ENCODE measurements at regions not wholly inside any gene's neighbourhood (a gene's known extent, or its start where the extent isn't known, plus 50 kb on each side); places are given as distances from the start of the nearest gene placed in this dataset.

DNA sequence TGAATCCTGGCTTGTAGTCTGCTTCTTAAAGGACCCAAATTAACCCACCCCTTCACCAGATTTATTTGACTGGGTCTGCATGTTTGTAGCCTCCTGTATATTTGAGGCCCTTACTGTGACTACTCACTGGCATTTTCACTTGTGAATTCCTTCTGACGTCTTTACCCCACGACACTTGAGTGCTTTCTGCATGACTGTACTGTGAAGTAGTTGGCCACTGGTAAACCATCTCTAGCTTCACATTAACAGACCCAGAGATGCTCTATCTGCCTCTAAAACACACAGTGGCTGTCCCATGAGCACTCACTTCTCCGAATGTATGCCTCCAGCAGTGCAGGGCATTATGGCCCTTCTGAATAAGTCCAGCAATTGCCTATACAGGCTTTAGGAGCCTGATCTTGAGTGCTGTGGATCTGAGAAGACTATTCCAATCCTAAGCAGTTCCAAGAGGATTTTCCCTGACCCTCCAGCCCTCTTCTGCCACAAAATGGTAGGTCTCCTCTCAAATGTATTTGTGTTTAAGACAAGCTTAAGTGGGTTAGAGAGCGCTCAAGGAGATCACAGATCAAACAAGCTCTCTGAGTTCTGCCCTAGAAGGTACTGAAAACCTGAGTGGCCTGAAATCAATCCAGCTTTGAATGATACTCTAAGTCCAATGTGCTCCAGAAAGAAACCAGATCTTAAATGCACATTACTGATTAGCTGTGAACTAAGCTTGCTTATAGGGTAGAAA is 534.7 kb downstream of the RPS29 start:
- Histone ChIP-seq H3K9me3 (ENCODE audit: low read length) (no peaks in the 10 kb centered on the region), H4K20me1 (ENCODE audit: low read length) (no peaks in the 10 kb centered on the region), H3K4me2 (ENCODE audit: low read length) (no peak overlapping the region), H3K9me2 (replicated peaks; ENCODE audit: low read length) (no peaks in the 10 kb centered on the region), H3K4me1 (ENCODE audit: insufficient read depth, low read length) (no peaks in the 10 kb centered on the region), H3K27me3 (ENCODE audit: low read length) (peaks cover 20% of the 10 kb centered on the region), H3K27ac (ENCODE audit: low read length) (no peak overlapping the region), H3K36me3 (ENCODE audit: low read depth, low read length) (no peaks in the 10 kb centered on the region), H3K4me3 (ENCODE audit: low read length) (no peak overlapping the region), H2AFZ (ENCODE audit: low read length) (no peak overlapping the region), H3F3A (ENCODE audit: low read length, unreplicated experiment) (no peaks in the 10 kb centered on the region), H3K9ac (ENCODE audit: low read length) (no peak overlapping the region), H3K79me2 (ENCODE audit: low read length) (no peaks in the 10 kb centered on the region)
- intact Hi-C loops (cut with micrococcal nuclease): no loop called here
- BruUV-seq (replicated peaks): no TSS peak
- POLR2A ChIA-PET (ENCODE audit: unreplicated experiment): no interaction called here
- TF ChIP-seq EZH2 (IDR thresholded peaks at IDR 0.05; ENCODE audit: low read length, unreplicated experiment) (no peak), EZH2phosphoT487 (IDR thresholded peaks at IDR 0.05; ENCODE audit: borderline replicate concordance, low read length) (no peak)
- TF ChIP-seq, protein P1, sequence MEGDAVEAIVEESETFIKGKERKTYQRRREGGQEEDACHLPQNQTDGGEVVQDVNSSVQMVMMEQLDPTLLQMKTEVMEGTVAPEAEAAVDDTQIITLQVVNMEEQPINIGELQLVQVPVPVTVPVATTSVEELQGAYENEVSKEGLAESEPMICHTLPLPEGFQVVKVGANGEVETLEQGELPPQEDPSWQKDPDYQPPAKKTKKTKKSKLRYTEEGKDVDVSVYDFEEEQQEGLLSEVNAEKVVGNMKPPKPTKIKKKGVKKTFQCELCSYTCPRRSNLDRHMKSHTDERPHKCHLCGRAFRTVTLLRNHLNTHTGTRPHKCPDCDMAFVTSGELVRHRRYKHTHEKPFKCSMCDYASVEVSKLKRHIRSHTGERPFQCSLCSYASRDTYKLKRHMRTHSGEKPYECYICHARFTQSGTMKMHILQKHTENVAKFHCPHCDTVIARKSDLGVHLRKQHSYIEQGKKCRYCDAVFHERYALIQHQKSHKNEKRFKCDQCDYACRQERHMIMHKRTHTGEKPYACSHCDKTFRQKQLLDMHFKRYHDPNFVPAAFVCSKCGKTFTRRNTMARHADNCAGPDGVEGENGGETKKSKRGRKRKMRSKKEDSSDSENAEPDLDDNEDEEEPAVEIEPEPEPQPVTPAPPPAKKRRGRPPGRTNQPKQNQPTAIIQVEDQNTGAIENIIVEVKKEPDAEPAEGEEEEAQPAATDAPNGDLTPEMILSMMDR (conservative IDR thresholded peaks at IDR 0.05; ENCODE audit: low read depth, low read length): no peak
- CTCF ChIA-PET: no interaction called here
- no peak for DNase-seq
- ATAC-seq: no peak

DNA sequence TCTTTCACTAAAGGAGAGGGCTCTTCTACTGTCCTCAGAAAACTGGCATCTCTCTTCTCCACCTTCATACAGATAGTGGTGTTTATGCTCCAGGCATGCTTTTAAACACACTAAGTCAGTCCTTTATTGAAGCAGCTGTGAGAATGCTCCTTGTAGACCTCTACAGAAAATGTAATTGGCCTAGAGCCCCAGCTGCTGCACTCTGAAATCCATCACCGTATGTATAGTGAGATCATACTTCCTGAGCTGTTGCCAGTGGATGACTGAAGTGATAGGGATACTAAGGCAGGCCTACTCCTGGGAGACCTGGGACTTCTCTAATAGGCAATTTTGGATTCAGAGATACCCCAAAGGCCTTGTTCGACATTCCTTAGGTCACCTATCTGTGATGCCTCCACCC is 535.4 kb downstream of the RPS29 start:
- ChIA-PET POLR2A (ENCODE audit: unreplicated experiment) (no interaction called here), CTCF (no interaction called here)
- H3F3A ChIP-seq (ENCODE audit: low read length, unreplicated experiment): no peaks in the 10 kb centered on the region
- intact Hi-C loops (cut with micrococcal nuclease): no loop called here
- no peaks in the 10 kb centered on the region for H3K9me3 ChIP-seq (ENCODE audit: low read length)
- no peaks in the 10 kb centered on the region for H3K79me2 ChIP-seq (ENCODE audit: low read length)
- H3K9me2 ChIP-seq (replicated peaks; ENCODE audit: low read length): no peaks in the 10 kb centered on the region
- H2AFZ ChIP-seq (ENCODE audit: low read length): no peak overlapping the region
- no peak for ATAC-seq
- no TSS peak for BruUV-seq (replicated peaks)
- H3K4me1 ChIP-seq (ENCODE audit: insufficient read depth, low read length): no peaks in the 10 kb centered on the region
- H3K4me3 ChIP-seq (ENCODE audit: low read length): no peak overlapping the region
- H3K9ac ChIP-seq (ENCODE audit: low read length): no peak overlapping the region
- H4K20me1 ChIP-seq (ENCODE audit: low read length): no peaks in the 10 kb centered on the region
- DNase-seq: no peak
- no peaks in the 10 kb centered on the region for H3K36me3 ChIP-seq (ENCODE audit: low read depth, low read length)
- no peak overlapping the region for H3K4me2 ChIP-seq (ENCODE audit: low read length)
- peaks cover 20% of the 10 kb centered on the region for H3K27me3 ChIP-seq (ENCODE audit: low read length)
- TF ChIP-seq, protein P1 (conservative IDR thresholded peaks at IDR 0.05; ENCODE audit: low read depth, low read length): no peak
- no peak for TF ChIP-seq EZH2phosphoT487 (IDR thresholded peaks at IDR 0.05; ENCODE audit: borderline replicate concordance, low read length)
- no peak for TF ChIP-seq EZH2 (IDR thresholded peaks at IDR 0.05; ENCODE audit: low read length, unreplicated experiment)
- no peak overlapping the region for H3K27ac ChIP-seq (ENCODE audit: low read length)

DNA sequence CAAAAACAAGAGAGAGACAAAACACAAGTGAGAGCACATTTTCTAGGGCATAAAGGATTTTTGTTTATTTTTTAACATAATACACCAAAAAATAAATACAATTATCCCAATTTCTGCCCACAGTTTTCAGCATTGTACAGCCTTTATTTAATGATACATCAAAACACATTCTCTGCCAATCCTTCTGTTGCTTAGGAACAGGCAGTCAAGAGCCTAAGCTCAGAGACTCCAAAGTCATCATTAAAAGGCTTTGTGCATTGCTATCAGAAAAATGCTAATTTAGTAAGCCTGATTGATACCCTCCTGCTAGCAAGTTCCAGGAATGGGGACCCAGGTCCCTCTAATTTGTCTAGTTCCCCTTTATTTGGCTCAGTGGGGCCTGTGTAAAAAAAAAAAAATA is 536.5 kb downstream of the RPS29 start:
- Histone ChIP-seq H3F3A (ENCODE audit: low read length, unreplicated experiment) (no peaks in the 10 kb centered on the region), H3K79me2 (ENCODE audit: low read length) (no peaks in the 10 kb centered on the region), H3K4me1 (ENCODE audit: insufficient read depth, low read length) (no peaks in the 10 kb centered on the region), H2AFZ (ENCODE audit: low read length) (no peak overlapping the region), H3K9me3 (ENCODE audit: low read length) (no peaks in the 10 kb centered on the region), H3K4me2 (ENCODE audit: low read length) (no peak overlapping the region), H3K27ac (ENCODE audit: low read length) (no peak overlapping the region), H3K36me3 (ENCODE audit: low read depth, low read length) (no peaks in the 10 kb centered on the region), H3K9ac (ENCODE audit: low read length) (no peak overlapping the region), H4K20me1 (ENCODE audit: low read length) (no peaks in the 10 kb centered on the region), H3K4me3 (ENCODE audit: low read length) (no peak overlapping the region), H3K9me2 (replicated peaks; ENCODE audit: low read length) (no peaks in the 10 kb centered on the region), H3K27me3 (ENCODE audit: low read length) (peaks cover 20% of the 10 kb centered on the region)
- ChIA-PET POLR2A (ENCODE audit: unreplicated experiment) (no interaction called here), CTCF (no interaction called here)
- DNase-seq (no peak), ATAC-seq (no peak)
- no TSS peak for BruUV-seq (replicated peaks)
- no peak for TF ChIP-seq EZH2 (IDR thresholded peaks at IDR 0.05; ENCODE audit: low read length, unreplicated experiment)
- intact Hi-C loops (cut with micrococcal nuclease): no loop called here
